GM23248 (cell line): ENCODE measurements at regions not wholly inside any gene's neighbourhood (a gene's known extent, or its start where the extent isn't known, plus 50 kb on each side); places are given as distances from the start of the nearest gene placed in this dataset.

Experiments
- DNase-seq: peaks from one replicate; pipeline ENCODE4 v3.0.0-alpha.2; 2015
- H2AFZ ChIP-seq: fragments of 200-600 bp; sonication (generic); 2 replicates; pipeline ENCODE4 v1.6.1; 2016; ENCODE audit warnings: antibody characterized with exemption
- H3F3A ChIP-seq: fragments of 200-600 bp; sonication (generic); 2 replicates; pipeline ENCODE4 v1.6.1; 2016; ENCODE audit warnings: mild to moderate bottlenecking, antibody characterized with exemption, mixed run types; ENCODE audit not compliant: insufficient read depth
- H3K27ac ChIP-seq: fragments of 200-600 bp; sonication (generic); 2 replicates; pipeline ENCODE4 v1.5.1; 2016; ENCODE audit warnings: mild to moderate bottlenecking
- H3K27me3 ChIP-seq: fragments of 200-600 bp; sonication (generic); replicated peaks from 2 replicates; pipeline ENCODE4 v1.6.1; 2016; ENCODE audit warnings: mild to moderate bottlenecking; ENCODE audit not compliant: insufficient read depth
- H3K36me3 ChIP-seq: fragments of 200-600 bp; sonication (generic); 2 replicates; pipeline ENCODE4 v1.6.1; 2016; ENCODE audit warnings: low read depth, mild to moderate bottlenecking
- H3K4me1 ChIP-seq: fragments of 200-600 bp; sonication (generic); 2 replicates; pipeline ENCODE4 v1.6.1; 2016; ENCODE audit warnings: mild to moderate bottlenecking; ENCODE audit not compliant: insufficient read depth
- H3K4me2 ChIP-seq: fragments of 200-600 bp; sonication (generic); one replicate; pipeline ENCODE4 v1.6.1; 2016; ENCODE audit warnings: mild to moderate bottlenecking; ENCODE audit not compliant: unreplicated experiment
- H3K4me3 ChIP-seq: fragments of 200-600 bp; sonication (generic); 2 replicates; pipeline ENCODE4 v1.5.1; 2016; ENCODE audit warnings: mild to moderate bottlenecking
- H3K79me2 ChIP-seq: fragments of 200-600 bp; sonication (generic); 2 replicates; pipeline ENCODE4 v1.6.1; 2016; ENCODE audit warnings: mild to moderate bottlenecking; ENCODE audit not compliant: insufficient read depth
- H3K9ac ChIP-seq: fragments of 200-600 bp; sonication (generic); 2 replicates; pipeline ENCODE4 v1.6.1; 2016; ENCODE audit warnings: mild to moderate bottlenecking
- H3K9me2 ChIP-seq: fragments of 200-600 bp; sonication (generic); 2 replicates; pipeline ENCODE4 v1.6.1; 2016; ENCODE audit warnings: mixed run types, mild to moderate bottlenecking, moderate library complexity; ENCODE audit not compliant: insufficient read depth
- H3K9me3 ChIP-seq: fragments of 200-600 bp; sonication (generic); one replicate; pipeline ENCODE4 v1.6.1; 2017; ENCODE audit warnings: low read depth
- H4K20me1 ChIP-seq: fragments of 200-600 bp; sonication (generic); 2 replicates; pipeline ENCODE4 v1.6.0; 2016; ENCODE audit not compliant: insufficient read depth
- EZH2 ChIP-seq: fragments of 200-600 bp; sonication (generic); IDR thresholded peaks from 2 replicates; pipeline ENCODE4 v1.6.1; 2018; ENCODE audit warnings: antibody characterized with exemption, mild to moderate bottlenecking; ENCODE audit not compliant: insufficient read depth, poor library complexity, severe bottlenecking
- EZH2phosphoT487 ChIP-seq: fragments of 200-600 bp; sonication (generic); IDR thresholded peaks from 2 replicates; pipeline ENCODE4 v1.6.1; 2018; ENCODE audit warnings: antibody characterized with exemption, moderate library complexity, mild to moderate bottlenecking, low read depth; ENCODE audit not compliant: insufficient read depth
- WGBS, 2 experiments: methylation state at CpG; one replicate each; pipeline ENCODE4 v1.1.6; 2015 to 2017; ENCODE audit warnings: low lambda C conversion rate in 2 of 2, low coverage in 1 of 2; ENCODE audit errors: missing lambda C conversion rate in 2 of 2; 5-methylcytosine and 5-hydroxymethylcytosine counted together
- in situ Hi-C: fragments of 300-500 bp; cut with MboI; formaldehyde crosslinking; loops from 2 replicates; pipeline ENCODE4 v1.15.0; 2020

GRCh38 chr16:80317599-80318037, 223.2 kb upstream of the DYNLRB2 start:
- in situ Hi-C loops = no loop called here
- 81 to 83% methylated on average over 8 of the region's 8 CpGs for WGBS, 2 experiments
- no peak for TF ChIP-seq EZH2
- TF ChIP-seq EZH2phosphoT487 = no peak
- Histone ChIP-seq H2AFZ (no peak overlapping the region), H3F3A (no peaks in the 10 kb centered on the region), H3K9me3 (no peaks in the 10 kb centered on the region), H3K79me2 (no peaks in the 10 kb centered on the region), H4K20me1 (no peaks in the 10 kb centered on the region), H3K4me2 (no peak overlapping the region), H3K4me1 (no peaks in the 10 kb centered on the region), H3K9ac (no peak overlapping the region), H3K36me3 (no peaks in the 10 kb centered on the region), H3K4me3 (no peak overlapping the region), H3K27me3 (no peaks in the 10 kb centered on the region), H3K9me2 (no peaks in the 10 kb centered on the region), H3K27ac (no peak overlapping the region)
- DNase-seq = no peak

GRCh38 chr16:80317116-80317515, 223.7 kb upstream of the DYNLRB2 start:
- Histone ChIP-seq H3K4me1 (no peaks in the 10 kb centered on the region), H3K9ac (no peak overlapping the region), H3K9me2 (no peaks in the 10 kb centered on the region), H3F3A (no peaks in the 10 kb centered on the region), H4K20me1 (no peaks in the 10 kb centered on the region), H3K36me3 (no peaks in the 10 kb centered on the region), H3K4me2 (no peak overlapping the region), H3K27ac (no peak overlapping the region), H2AFZ (no peak overlapping the region), H3K9me3 (no peaks in the 10 kb centered on the region), H3K79me2 (no peaks in the 10 kb centered on the region), H3K27me3 (no peaks in the 10 kb centered on the region), H3K4me3 (no peak overlapping the region)
- 87 to 88% methylated on average over 10 of the region's 10 CpGs for WGBS, 2 experiments
- TF ChIP-seq EZH2 (no peak), EZH2phosphoT487 (no peak)
- no peak for DNase-seq
- in situ Hi-C loops = no loop called here

GRCh38 chr16:80314042-80314441, 226.8 kb upstream of the DYNLRB2 start:
- Histone ChIP-seq H3K36me3 (no peaks in the 10 kb centered on the region), H2AFZ (no peak overlapping the region), H3F3A (no peaks in the 10 kb centered on the region), H3K27ac (no peak overlapping the region), H3K4me3 (no peak overlapping the region), H3K9me3 (no peaks in the 10 kb centered on the region), H4K20me1 (no peaks in the 10 kb centered on the region), H3K9me2 (no peaks in the 10 kb centered on the region), H3K4me2 (no peak overlapping the region), H3K27me3 (no peaks in the 10 kb centered on the region), H3K4me1 (peaks cover 4% of the 10 kb centered on the region), H3K9ac (no peak overlapping the region), H3K79me2 (no peaks in the 10 kb centered on the region)
- no peak for DNase-seq
- no peak for TF ChIP-seq EZH2phosphoT487
- TF ChIP-seq EZH2 = no peak
- 77 to 85% methylated on average over 4 of the region's 4 CpGs for WGBS, 2 experiments
- in situ Hi-C loops = no loop called here

DNA sequence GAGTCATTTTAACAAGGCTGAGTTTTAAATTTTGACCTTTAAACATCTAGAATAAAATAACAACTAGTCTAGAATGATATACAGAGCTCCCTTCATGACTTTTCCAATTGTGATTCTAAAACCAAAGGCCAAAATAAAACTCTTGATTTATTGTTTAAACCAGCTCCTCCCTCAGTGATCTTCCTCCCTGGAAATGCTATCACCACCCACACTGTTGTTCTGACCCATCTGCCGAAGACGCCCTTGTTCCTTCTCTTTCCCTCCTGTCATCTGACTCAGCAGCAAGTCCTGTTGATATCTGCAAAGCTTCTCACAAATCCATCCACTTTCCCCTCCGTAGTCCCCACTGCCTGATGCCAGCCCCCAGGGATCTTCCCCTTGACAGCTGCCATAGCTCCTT, 231.6 kb upstream of the DYNLRB2 start:
- no peaks in the 10 kb centered on the region for H4K20me1 ChIP-seq
- no peaks in the 10 kb centered on the region for H3K9me3 ChIP-seq
- TF ChIP-seq EZH2 (no peak), EZH2phosphoT487 (no peak)
- no peak overlapping the region for H3K9ac ChIP-seq
- H3F3A ChIP-seq = no peaks in the 10 kb centered on the region
- no peaks in the 10 kb centered on the region for H3K27me3 ChIP-seq
- in situ Hi-C loops = no loop called here
- no peaks in the 10 kb centered on the region for H3K9me2 ChIP-seq
- H3K36me3 ChIP-seq = no peaks in the 10 kb centered on the region
- no peak overlapping the region for H3K4me2 ChIP-seq
- H3K79me2 ChIP-seq = no peaks in the 10 kb centered on the region
- H2AFZ ChIP-seq = peak overlapping the region; percentile 46
- 23 to 46% methylated on average over 3 of the region's 3 CpGs for WGBS, 2 experiments
- H3K4me1 ChIP-seq = peaks cover 18% of the 10 kb centered on the region
- peak; percentile 50 for DNase-seq
- no peak overlapping the region for H3K4me3 ChIP-seq
- H3K27ac ChIP-seq = no peak overlapping the region

GRCh38 chr16:80305410-80305809, 235.4 kb upstream of the DYNLRB2 start:
- TF ChIP-seq EZH2 = no peak
- no peak for TF ChIP-seq EZH2phosphoT487
- 82 to 85% methylated on average over 2 of the region's 2 CpGs for WGBS, 2 experiments
- H3K36me3 ChIP-seq = no peaks in the 10 kb centered on the region
- no peak overlapping the region for H3K4me2 ChIP-seq
- no peak overlapping the region for H3K4me3 ChIP-seq
- peaks cover 32% of the 10 kb centered on the region for H3K4me1 ChIP-seq
- peak; percentile 16 for DNase-seq
- no peak overlapping the region for H3K27ac ChIP-seq
- H3K9me3 ChIP-seq = no peaks in the 10 kb centered on the region
- H3K79me2 ChIP-seq = no peaks in the 10 kb centered on the region
- in situ Hi-C loops = no loop called here
- no peaks in the 10 kb centered on the region for H4K20me1 ChIP-seq
- no peaks in the 10 kb centered on the region for H3K27me3 ChIP-seq
- H2AFZ ChIP-seq = no peak overlapping the region
- H3K9ac ChIP-seq = no peak overlapping the region
- H3F3A ChIP-seq = peaks cover 11% of the 10 kb centered on the region
- H3K9me2 ChIP-seq = no peaks in the 10 kb centered on the region
